Activated T-cell treated with anti-CD3 and anti-CD28 coated beads, Interleukin-2, amount 50 U/mL, for 48 hours (primary cell): ENCODE measurements at regions not wholly inside any gene's neighbourhood (a gene's known extent, or its start where the extent isn't known, plus 50 kb on each side); places are given as distances from the start of the nearest gene placed in this dataset.

Source experiments
- DNase-seq, 2 experiments: peaks; one replicate each; pipeline ENCODE4 v3.0.0-alpha.2; 2020

- no peak for DNase-seq
These were observed 423.0 kb upstream of the THBS1 start for GRCh38 chr15:39157882-39158281.

DNA sequence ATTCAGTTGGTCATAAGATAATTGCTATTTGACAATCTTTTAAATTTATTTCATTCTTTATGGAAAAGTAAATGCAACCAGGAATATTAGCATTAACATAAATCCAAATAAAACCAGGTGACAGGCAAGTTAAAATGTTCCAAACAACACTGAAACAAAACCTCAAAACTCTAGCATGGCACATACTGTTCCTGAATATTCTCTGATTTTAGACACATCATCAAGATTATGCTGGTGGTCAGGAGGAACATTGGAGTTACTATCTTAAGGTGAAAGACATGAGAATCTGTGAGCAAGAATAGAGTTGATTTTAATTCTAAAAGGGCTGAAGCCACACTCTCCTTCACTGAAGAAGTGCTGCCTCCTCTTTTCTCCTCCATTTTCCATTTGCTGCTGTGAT is 421.0 kb upstream of the THBS1 start:
- no peak for DNase-seq

GRCh38 chr15:39161096-39161495 is 419.8 kb upstream of the THBS1 start:
- DNase-seq = no peak

DNA sequence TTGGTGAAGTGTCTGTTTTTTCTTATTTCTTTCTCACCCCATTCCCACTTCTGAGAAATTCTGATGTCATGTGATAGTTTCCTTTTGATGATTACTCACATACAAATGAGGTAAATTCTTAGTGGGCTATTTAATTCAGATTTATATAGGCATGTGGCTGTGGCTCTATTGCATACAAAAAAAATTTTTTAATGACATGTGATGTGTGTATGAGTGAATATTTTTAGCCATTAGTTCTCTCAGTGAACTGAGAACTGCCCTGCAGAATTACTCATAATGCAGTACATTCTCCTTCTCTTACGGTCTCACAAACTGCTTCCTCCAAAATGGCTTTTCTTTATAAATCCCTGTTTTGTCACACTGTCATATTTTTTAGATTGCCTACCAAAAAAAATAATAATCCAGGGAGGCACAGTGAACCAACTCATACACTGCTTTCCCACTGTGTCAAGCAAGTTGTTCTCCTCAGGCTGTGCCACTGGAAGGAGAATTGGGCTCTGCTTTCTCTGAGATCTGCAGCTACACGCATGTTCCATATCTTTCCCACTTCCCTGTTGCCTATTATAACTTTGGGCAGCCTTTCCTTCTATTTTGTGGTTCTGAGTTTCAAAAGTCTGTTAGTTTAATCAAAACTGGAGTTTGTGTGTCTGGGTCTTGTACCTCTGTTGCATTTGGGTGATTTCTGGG is 415.7 kb upstream of the THBS1 start:
- DNase-seq = no peak

DNA sequence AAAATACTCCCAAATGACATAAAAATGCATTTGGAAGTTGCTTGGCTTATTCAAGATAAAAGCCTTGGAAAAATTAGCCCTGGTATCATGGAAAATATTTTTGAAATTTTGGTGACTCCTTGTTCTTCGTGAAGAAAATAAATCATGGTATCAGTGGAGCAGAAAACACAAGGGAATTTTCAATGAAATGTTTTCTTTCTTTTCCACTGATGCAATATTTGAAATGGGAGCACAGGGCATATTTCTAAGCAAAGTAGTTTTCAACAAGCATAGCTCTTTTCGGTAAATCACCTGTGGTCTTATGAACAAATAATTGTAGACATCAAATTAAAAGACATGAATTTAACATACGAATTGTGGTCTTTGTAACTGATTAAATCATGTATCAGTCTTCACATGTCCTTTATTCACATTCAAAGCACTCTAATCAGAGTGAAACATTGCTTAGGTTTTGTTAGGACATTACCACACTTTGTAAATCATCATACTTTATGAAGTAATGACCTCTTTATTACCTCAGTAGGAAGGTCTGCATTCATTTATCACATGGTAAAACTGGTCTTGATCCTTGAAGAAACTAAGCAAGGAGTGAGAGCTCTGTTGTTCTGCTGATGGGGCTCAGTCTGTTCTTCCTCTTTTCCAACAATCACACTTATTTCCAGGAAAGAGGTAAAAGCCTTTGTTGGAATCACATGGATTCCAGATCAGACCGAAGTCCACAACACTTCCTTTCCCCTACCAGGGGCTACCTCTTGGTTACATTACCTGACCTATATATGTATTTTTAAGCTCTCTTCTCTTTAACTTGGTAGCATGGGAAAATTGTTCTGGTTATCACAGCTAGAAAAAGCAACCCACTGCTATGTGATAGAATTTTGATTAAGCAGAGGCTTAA is 413.5 kb upstream of the THBS1 start:
- no peak for DNase-seq

DNA sequence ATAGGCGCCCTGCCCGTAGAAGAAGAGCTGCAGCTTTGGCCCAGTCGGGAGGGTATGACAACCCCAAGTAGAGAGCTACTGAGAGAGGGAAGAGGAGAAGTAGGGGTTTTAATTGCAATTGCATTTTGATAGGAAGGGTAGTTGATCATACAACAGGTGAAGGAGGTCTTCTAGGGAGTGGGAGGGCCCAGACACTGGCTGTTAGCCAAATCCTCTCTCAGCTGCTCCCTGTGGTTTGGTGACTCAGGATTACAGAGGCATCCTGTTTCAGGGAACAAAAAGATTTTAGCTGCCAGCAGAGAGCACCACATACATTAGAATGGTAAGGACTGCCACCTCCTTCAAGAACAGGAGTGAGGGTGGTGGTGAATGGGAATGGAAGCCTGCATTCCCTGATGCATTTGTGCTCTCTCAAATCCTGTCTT is 408.9 kb upstream of the THBS1 start:
- peak; percentile 38 to 56 for DNase-seq

GRCh38 chr15:39172380-39173281 is 408.2 kb upstream of the THBS1 start:
- DNase-seq = no peak

DNA sequence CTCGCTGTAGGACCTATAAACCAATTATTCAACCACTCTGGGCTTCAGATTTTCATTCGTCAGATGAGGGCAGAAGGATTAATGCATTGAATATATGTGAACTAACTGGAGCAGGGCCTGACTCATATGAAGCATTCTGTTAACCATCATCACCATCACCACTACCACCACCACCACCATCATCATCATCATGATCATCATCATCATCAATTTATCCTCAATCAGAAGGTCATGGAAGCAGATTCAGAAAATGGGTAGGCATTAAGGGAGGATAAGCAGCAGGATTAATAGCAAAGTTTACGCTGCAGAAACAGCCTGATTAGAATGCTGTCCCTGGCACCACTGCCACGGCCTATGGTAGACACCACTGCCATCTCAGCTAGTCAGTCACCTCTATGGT is 407.5 kb upstream of the THBS1 start:
- no peak for DNase-seq

DNA sequence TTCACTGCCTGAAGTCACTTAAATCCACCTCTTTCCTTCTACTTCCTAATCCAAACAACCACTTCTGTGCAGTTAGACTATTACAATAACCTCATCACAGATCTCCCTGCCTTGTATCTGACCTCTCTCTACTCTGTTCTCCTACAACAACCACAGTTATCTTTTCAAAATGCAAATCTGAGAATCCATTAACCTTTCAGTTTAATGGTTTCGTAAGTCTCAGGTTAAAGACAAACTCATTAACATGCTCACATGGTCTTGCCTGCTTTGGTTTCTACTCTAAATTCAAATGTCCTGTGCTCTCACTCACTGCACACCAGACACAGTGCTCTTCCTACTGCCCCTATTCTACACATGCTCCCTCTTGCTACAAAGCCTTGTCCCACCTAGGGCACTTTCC is 406.5 kb upstream of the THBS1 start:
- DNase-seq = no peak

- no peak for DNase-seq
These were observed 404.8 kb upstream of the THBS1 start for GRCh38 chr15:39176030-39176429.

DNA sequence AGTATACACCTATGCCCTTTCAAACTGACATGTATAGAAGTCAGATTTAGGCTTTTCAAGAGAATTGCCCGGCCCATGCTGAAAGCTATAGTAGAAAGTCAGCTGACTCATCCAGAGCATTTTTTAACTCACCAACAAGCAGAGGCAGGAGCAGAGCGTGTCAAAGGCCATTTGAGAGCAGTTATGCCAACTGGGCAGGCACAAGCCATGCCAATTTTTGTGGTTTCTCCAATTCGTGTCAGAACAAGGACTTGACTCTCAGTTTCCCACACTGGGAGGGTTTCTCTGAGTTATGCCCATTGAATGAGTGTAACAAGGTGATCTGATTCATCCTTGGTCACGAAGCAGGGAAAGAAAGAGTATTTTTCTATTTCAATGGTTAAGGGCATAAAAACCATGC is 403.3 kb upstream of the THBS1 start:
- no peak for DNase-seq

DNA sequence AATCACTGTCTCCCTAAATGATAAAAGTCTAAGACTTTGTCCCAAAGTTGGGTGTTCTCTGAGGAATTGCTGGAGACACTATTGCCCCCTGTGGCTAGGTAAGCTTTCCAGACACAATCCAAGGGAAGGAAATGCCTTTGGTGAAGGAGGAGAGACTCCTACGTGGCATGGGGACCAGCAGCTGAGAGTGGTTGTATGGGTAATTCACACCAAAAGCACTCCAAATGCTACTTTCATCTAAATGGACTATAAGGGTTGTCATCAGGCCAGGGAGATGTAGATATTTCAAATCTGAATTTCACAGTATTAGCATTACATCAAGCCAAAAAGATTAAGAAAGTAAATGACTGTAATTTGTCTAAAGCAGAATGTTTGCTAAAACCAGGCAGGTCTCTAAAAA is 400.8 kb upstream of the THBS1 start:
- no peak for DNase-seq

DNA sequence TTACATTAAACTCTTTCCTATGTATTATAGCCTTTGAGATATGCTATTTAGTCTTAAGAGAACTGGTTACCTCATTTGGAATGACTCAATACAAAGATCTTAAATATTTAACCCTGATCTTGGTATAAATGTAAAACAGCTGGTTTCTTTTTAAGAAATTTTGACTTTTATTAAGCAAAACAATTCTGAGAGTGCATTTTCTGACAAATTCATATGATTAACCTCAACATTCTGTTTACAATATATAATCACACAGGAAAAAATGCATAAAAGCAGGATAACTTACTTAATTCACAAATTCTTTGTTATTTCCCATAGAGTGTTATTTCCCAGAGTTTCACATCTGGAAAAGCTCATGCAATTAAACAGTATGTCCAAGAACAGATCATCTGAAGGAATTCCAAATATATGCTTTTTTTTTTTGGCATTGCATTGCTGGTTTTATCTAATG is 400.4 kb upstream of the THBS1 start:
- no peak for DNase-seq

DNA sequence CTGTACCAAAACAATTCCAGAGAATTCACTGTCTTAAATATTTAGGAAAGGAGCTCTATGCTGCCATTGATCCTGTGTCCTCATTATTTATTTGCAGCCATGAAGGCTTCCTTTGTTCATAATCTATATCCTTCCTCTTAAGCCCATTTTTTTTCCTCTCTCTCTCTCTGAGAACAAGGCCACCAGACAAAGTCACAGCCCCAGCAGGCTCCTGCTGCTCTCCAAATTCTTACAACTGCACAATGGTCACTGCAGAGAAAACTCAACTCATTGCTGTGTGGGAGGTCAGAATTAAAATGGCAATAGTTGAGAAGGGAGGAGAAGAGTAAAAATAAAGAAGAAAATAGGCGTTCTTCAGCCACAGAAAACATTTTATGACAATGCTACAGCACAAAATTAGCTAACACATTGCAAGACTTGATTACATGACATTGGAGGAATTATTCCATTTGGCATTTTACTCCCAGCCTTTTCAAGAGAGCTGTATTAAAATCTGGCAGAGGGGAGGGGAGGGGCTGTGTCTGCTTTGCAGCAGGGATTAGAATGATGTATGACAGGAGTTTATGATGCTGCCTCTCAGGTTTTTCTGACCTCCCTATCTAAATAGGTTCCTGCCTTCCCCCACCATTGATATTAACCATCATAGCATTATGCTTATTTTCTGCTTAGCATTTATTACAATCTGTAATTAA is 399.7 kb upstream of the THBS1 start:
- no peak for DNase-seq

- no peak for DNase-seq
These were observed 398.9 kb upstream of the THBS1 start for GRCh38 chr15:39181940-39182339.

GRCh38 chr15:39183164-39183881 is 397.6 kb upstream of the THBS1 start:
- DNase-seq = no peak

DNA sequence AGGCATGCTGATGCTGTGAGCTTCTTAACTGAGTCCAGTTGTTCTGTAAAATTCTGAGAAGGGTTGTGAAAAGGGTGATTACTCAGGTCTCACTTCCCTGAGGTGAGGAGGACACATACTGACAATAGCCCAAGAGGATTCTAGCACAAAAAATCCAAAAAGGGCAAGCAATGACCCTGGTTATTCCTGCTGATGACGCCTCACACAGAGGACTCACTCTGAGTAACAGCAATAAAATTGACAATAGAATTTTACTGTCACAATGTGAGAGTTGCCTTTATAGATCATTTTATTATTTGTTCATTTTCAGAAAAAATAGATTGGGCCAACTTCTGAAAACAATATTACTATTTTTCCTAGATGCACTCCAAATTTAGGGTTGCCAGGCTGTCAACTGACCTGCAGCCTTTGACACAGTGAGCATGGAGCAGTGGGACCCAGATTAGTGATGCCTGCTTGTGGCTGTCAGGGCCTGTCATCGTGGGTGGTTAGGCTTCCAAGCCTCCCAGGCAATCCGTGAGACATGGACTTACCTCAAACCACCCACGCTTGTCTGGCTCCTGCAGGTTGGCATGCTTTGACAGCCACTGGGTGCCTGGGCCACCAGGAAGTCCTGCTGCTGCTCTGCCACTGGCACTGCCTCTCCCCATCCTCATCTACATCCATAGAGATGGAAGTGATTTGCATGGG is 396.0 kb upstream of the THBS1 start:
- DNase-seq = no peak

DNA sequence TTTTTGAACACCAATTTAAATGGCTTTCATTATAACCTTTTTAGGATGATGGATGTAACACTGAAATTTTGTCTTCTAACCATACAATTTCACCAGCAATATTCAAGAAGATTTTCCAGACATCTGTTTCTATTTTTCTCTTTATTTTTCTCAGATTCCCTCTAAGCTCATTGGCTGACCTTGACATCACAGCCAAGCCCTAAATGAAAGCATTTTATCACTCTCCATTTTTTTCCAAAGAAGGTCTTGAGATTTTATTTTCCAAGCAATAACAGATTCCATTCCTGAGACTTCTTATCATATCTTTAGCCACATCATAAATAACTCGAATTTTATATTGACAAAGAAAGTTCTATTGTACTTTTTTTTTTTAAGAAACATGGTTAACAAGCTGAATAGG is 392.6 kb upstream of the THBS1 start:
- no peak for DNase-seq

DNA sequence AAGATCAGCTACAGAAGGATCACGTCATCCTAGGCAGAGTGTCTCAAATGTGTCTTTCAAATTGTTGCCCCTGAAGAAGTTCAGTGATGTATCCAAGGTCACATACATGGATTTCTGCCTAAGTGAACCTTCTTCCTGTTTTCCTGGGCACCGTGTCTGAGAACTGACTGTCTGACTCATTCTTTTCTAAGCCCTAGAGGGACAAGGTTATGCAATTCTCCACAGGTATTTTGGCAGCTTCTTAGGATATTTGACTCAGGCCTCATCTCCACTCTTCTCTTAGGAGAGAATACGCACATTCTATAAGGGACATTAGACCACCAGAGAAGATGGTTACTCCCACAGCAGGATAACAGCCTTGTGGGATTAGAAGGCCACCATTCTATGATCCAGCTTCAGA is 391.9 kb upstream of the THBS1 start:
- no peak for DNase-seq

GRCh38 chr15:39191871-39192291 is 389.0 kb upstream of the THBS1 start:
- no peak for DNase-seq

GRCh38 chr15:39192351-39192750 is 388.5 kb upstream of the THBS1 start:
- no peak for DNase-seq
